Mucosa of descending colon (tissue), 3 donors: ENCODE measurements at regions not wholly inside any gene's neighbourhood (a gene's known extent, or its start where the extent isn't known, plus 50 kb on each side); places are given as distances from the start of the nearest gene placed in this dataset.
A peak's percentile ranks its signal among the peaks of the same experiment; 100 is the strongest.
"Not testable (repeated sequence)": the region's sequence is repeated elsewhere in the genome, so short reads cannot be mapped to it uniquely, and the experiment has no call there.

Experiments
- ATAC-seq: fragments of 200-7000 bp; cut with Tn5 transposase; one replicate; pipeline ENCODE4 v1.9.1; 2020; ENCODE audit warnings: mild to moderate bottlenecking, moderate library complexity
- DNase-seq, 3 donors: peaks; one replicate each; pipeline ENCODE4 v3.0.0-alpha.2; 2020
- H3K36me3 ChIP-seq: fragments of 200-600 bp; one replicate; pipeline ENCODE4 v1.8.0; 2021; ENCODE audit warnings: low read depth, mild to moderate bottlenecking
- H3K4me1 ChIP-seq: fragments of 200-600 bp; one replicate; pipeline ENCODE4 v1.8.0; 2021; ENCODE audit warnings: low read depth, mild to moderate bottlenecking
- H3K4me3 ChIP-seq: fragments of 200-600 bp; one replicate; pipeline ENCODE4 v1.8.0; 2021; ENCODE audit warnings: mild to moderate bottlenecking
- H3K9me3 ChIP-seq: fragments of 200-600 bp; one replicate; pipeline ENCODE4 v1.8.0; 2021; ENCODE audit warnings: mild to moderate bottlenecking
- CTCF ChIP-seq: fragments of 200-600 bp; IDR thresholded peaks from one replicate; pipeline ENCODE4 v1.8.0; 2022; ENCODE audit warnings: antibody characterized with exemption, mild to moderate bottlenecking
- intact Hi-C, 2 donors: fragments of 100-400 bp; cut with DNase I in 1 of 2; cut with micrococcal nuclease in 1 of 2; formaldehyde crosslinking; loops; one replicate each; pipeline versions ENCODE4 v1.11.0 to v1.11.1; 2022; cut with DNase I, micrococcal nuclease
- donor health status: DM: no; HTN: no; CAD: no; lungs with moderate emphysema.
- donor health status: DM: no; HTN: no; CAD: no.
- donor health status: DM: no; HTN: yes; CAD: no.

- Histone ChIP-seq H3K4me3 (no peak overlapping the region), H3K36me3 (no peaks in the 10 kb centered on the region), H3K9me3 (no peaks in the 10 kb centered on the region), H3K4me1 (no peaks in the 10 kb centered on the region)
- no peak for TF ChIP-seq CTCF
- ATAC-seq (peak; percentile 43), DNase-seq (no peak)
- intact Hi-C loops = no loop called here
Observed at GRCh38 chr11:114794048-114794684, 115.8 kb downstream of the NXPE2 start.

- H3K4me3 ChIP-seq = no peak overlapping the region
- ATAC-seq (no peak), DNase-seq (no peak)
- no peaks in the 10 kb centered on the region for H3K4me1 ChIP-seq
- H3K36me3 ChIP-seq = no peaks in the 10 kb centered on the region
- TF ChIP-seq CTCF = no peak
- H3K9me3 ChIP-seq = no peaks in the 10 kb centered on the region
- intact Hi-C loops = no loop called here
Observed at GRCh38 chr11:114796954-114797721, 118.8 kb downstream of the NXPE2 start.

- intact Hi-C loops = no loop called here
- Histone ChIP-seq H3K36me3 (no peaks in the 10 kb centered on the region), H3K9me3 (no peaks in the 10 kb centered on the region), H3K4me3 (no peak overlapping the region), H3K4me1 (no peaks in the 10 kb centered on the region)
- no peak for TF ChIP-seq CTCF
- ATAC-seq (no peak), DNase-seq (no peak)
Observed at GRCh38 chr11:114799476-114799875, 121.1 kb downstream of the NXPE2 start.

- no peak for TF ChIP-seq CTCF
- ATAC-seq (no peak), DNase-seq (no peak)
- intact Hi-C loops = no loop called here
- H3K4me1 ChIP-seq = no peaks in the 10 kb centered on the region
- H3K4me3 ChIP-seq = no peak overlapping the region
- no peaks in the 10 kb centered on the region for H3K36me3 ChIP-seq
- no peaks in the 10 kb centered on the region for H3K9me3 ChIP-seq
Observed at GRCh38 chr11:114801773-114802172, 123.4 kb downstream of the NXPE2 start.

GRCh38 chr11:114802878-114803277, 124.6 kb downstream of the NXPE2 start:
- H3K4me3 ChIP-seq = no peak overlapping the region
- H3K4me1 ChIP-seq = no peaks in the 10 kb centered on the region
- TF ChIP-seq CTCF = no peak
- DNase-seq (no peak), ATAC-seq (no peak)
- H3K9me3 ChIP-seq = no peaks in the 10 kb centered on the region
- no peaks in the 10 kb centered on the region for H3K36me3 ChIP-seq
- intact Hi-C loops = no loop called here

- intact Hi-C loops, H3K4me3 ChIP-seq, H3K4me1 ChIP-seq, H3K36me3 ChIP-seq, ATAC-seq, DNase-seq, H3K9me3 ChIP-seq: not testable (repeated sequence)
Observed at GRCh38 chr11:114805431-114805830, 127.1 kb downstream of the NXPE2 start.
